GM03348 (cell line): ENCODE measurements at regions not wholly inside any gene's neighbourhood (a gene's known extent, or its start where the extent isn't known, plus 50 kb on each side); places are given as distances from the start of the nearest gene placed in this dataset.
"Not testable (repeated sequence)": the region's sequence is repeated elsewhere in the genome, so short reads cannot be mapped to it uniquely, and the experiment has no call there.

ENCODE experiments used
- DNase-seq: peaks from one replicate; pipeline ENCODE4 v3.0.0; 2012; ENCODE audit warnings: low spot score

DNA sequence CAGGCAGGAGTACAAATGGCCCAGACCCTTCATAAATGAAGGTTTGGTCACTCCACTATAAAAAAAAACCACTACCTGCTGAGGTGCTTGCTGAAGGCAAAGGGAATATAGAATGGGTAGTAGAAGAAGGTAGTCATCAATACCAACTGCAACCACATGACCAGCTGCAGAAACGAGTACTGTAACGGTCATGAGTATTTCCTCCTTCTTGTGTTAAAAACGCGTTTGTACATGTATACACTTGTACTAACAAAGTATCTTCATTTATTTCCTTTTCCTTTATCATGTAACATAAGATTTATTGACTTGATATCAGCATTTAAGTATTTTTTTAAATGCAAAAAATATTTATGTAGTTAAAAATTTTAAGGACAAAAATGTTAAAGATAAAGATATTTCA, 238.6 kb downstream of the TFAP2B start:
- DNase-seq: no peak

GRCh38 chr6:51060262-51060762, 241.6 kb downstream of the TFAP2B start:
- DNase-seq: no peak

DNA sequence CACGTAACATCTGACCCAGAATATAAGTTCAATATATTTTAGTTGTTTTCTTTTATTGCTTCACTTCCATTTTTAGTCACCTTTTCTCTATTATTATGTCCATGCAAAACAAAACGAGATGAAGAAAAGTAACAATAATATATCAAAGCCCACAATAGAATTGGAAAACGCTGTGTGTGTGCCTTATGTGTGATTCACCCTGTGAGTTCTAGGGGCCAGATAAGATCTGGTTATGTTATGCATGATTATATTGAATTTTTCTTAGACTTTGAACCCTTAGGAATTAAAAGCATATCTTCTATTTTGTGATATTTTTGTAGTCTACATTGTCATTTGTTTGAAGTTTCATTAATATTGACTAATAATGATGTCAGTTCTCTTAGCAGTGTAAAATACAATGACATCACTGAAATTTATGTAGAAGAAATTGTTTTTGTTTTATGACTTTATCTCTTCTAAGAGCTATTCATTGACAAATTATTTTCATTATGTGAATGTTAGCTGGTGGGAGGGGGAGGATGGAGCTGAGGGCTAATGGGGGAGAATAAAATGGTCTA, 243.6 kb downstream of the TFAP2B start:
- no peak for DNase-seq

- no peak for DNase-seq
Measured at GRCh38 chr6:51077821-51078518, 259.3 kb downstream of the TFAP2B start.

DNA sequence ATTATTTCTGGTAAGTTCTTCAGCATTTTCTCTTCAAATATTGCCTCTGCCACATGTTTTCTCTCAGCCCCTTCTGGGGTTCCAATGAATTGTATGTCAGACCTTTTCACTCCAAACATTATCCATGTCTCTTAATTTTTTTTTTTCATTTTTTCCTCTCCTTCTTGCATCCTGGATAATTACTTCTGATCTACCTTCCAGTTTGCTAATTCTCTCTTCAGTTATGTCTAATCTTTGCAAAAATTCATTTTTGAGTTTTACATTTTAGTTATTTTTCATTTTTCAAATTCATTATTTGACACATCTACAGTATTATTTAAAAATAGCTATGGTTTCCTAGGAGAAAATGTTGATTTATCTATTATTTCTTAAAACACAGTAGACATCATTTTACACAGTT, 271.7 kb downstream of the TFAP2B start:
- DNase-seq: no peak

- DNase-seq: no peak
Measured at GRCh38 chr6:51093871-51094270, 275.2 kb downstream of the TFAP2B start.

DNA sequence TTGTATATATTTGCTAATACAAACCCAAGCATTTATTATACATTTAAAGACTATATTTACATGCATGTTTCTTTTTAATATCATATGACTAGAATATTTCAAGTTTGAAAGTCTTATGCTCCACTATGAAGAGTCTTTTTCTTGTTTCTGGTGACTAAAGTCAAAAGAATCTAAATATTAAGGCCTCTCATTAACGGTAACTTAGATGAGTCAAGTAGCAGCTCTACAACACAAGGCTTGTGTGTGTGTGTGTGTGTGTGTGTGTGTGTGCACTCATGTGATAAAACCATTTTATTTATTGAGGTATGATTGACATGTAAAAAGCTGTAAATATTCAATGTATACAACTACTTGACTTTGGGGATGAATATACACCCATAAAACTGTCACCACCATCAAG, 275.6 kb downstream of the TFAP2B start:
- no peak for DNase-seq

- no peak for DNase-seq
Measured at GRCh38 chr6:51098246-51098645, 279.6 kb downstream of the TFAP2B start.

DNA sequence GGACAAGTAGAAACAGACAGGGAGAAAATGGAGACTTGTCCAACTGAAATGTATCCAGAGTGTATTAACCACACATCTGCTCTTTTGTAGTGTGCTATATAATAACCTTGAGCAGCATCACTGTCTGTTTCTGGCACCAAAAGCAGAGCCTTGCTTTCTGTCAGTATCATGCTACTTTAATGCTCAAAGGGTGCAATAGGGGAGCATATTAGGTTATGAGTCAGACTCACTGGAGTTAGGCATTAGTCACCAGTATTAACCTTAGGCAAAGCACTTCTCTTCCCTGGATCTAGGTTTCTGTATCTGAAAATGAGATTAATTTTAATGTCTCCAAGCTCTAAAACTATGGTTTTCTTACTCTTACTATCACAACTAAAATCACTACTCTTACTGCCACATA, 280.1 kb downstream of the TFAP2B start:
- DNase-seq: peak; percentile 25

- DNase-seq: no peak
Measured at GRCh38 chr6:51099201-51099600, 280.5 kb downstream of the TFAP2B start.

GRCh38 chr6:51105357-51105756, 286.7 kb downstream of the TFAP2B start:
- no peak for DNase-seq

GRCh38 chr6:51107769-51108203, 289.1 kb downstream of the TFAP2B start:
- no peak for DNase-seq

- DNase-seq: peak; percentile 12
Measured at GRCh38 chr6:51108563-51109234, 290.0 kb downstream of the TFAP2B start.

GRCh38 chr6:51112731-51113130, 294.1 kb downstream of the TFAP2B start:
- DNase-seq: peak; percentile 57

GRCh38 chr6:51116723-51117122, 298.1 kb downstream of the TFAP2B start:
- DNase-seq: no peak

DNA sequence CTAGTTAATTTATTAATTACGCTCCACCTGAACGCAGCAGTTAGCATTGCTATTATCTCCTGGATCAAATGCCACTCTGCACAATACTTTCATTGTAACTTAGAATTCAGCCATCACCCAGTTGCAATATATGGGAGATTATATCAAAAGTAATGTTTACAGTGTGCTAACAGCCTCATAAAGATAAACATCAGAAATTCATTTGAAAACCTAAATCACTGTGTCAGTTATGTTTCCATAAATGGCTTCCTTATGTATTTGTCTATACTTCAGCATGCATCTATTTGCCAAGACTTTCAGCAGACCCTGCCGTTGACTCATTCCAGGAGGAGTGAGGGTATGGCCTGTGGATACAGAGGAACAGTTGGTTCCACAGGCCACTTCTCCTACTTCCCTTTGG, 300.1 kb downstream of the TFAP2B start:
- no peak for DNase-seq

DNA sequence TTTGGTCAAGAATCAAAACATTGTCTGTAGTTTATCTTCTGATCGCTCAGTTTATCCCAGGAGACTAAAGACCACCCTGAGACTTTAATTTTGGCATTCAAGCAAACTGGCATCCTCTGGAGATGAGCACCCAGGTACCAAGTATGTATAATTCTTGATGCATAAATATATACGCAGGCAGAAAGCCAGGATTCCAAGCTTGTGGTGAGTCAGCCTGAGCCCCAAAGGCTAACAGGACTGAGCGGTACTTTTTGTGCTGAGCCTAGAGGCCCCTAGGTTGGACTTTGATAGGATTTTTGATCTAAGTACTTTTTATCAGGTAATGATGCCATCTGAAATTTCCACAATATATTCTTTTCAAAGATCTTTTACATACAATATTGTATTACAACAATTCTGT, 301.3 kb downstream of the TFAP2B start:
- no peak for DNase-seq

GRCh38 chr6:51121380-51121976, 302.8 kb downstream of the TFAP2B start:
- DNase-seq: not testable (repeated sequence)

- DNase-seq: no peak
Measured at GRCh38 chr6:51129043-51129442, 310.4 kb downstream of the TFAP2B start.

GRCh38 chr6:51137777-51138176, 319.1 kb downstream of the TFAP2B start:
- no peak for DNase-seq

DNA sequence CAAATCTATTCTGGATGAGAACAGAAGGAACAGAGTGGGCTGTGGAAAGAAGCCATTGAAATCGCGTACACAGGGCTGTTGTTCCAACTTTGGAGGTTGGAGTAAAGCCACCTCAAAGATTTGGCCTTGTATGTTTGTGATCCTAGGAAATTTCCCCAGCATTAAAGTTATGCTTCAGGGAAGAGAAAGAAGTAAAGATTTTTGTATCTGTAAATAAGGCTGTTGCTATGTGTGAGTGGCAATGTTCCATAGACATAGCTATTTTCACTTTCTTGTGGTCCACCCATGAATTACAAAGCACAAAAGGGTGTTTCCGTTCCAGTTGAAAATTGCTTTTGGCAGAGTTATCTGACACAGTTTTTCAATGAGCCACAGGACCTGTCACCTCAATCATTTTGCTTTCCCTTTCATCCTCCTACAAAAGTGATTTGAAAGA, 321.3 kb downstream of the TFAP2B start:
- DNase-seq: no peak

GRCh38 chr6:51141080-51141479, 322.4 kb downstream of the TFAP2B start:
- DNase-seq: peak; percentile 16

- no peak for DNase-seq
Measured at GRCh38 chr6:51147756-51148155, 329.1 kb downstream of the TFAP2B start.
